ENCODE measurements at regions not wholly inside any gene's neighbourhood (a gene's known extent, or its start where the extent isn't known, plus 50 kb on each side); places are given as distances from the start of the nearest gene placed in this dataset.

DNA sequence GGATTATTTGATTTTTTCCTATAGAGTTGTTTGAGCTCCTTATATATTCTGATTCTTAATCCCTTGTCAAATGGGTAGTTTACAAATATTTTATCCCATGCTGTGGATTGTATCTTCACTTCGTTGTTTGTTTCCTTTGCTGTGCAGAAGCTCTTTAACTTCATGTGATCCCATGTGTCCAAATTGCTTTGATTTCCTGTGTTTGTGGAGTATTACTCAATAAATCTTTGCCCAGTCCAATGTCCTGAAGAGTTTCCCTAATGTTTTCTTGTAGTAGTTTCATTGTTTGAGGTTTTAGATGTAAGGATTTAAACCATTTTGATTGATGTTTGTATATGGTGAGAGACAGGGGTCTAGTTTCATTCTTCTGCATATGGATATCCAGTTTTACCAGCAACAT lies 143.7 kb upstream of the HTR1E start:
- Histone ChIP-seq H3K79me1 (ENCODE audit: insufficient read depth, low read depth, low read length, poor library complexity, severe bottlenecking) (no peaks in the 10 kb centered on the region), H3K56ac (ENCODE audit: insufficient read length, low read depth, low read length) (no peak overlapping the region), H4K20me1 (ENCODE audit: control insufficient read depth, insufficient read depth, insufficient read length) (no peaks in the 10 kb centered on the region), H2BK15ac (ENCODE audit: low read depth, low read length) (no peak overlapping the region), H3K18ac (ENCODE audit: insufficient read length, low read depth, low read length) (no peak overlapping the region), H3K23me2 (ENCODE audit: insufficient read length, low read depth, low read length, poor library complexity, severe bottlenecking) (no peaks in the 10 kb centered on the region), H2BK12ac (ENCODE audit: insufficient read length, low read depth, low read length) (no peak overlapping the region), H2BK5ac (ENCODE audit: insufficient read length, low read length) (no peak overlapping the region), H3K9me3 (ENCODE audit: control insufficient read depth, low read depth, low read length) (no peaks in the 10 kb centered on the region), H4K5ac (ENCODE audit: insufficient read length, low read depth, low read length) (no peak overlapping the region), H3K4me2 (ENCODE audit: insufficient read depth, insufficient read length, low read length) (no peak overlapping the region), H3K23ac (ENCODE audit: insufficient read length, low read depth, low read length) (no peak overlapping the region), H3K79me2 (ENCODE audit: insufficient read depth, low read length) (no peaks in the 10 kb centered on the region), H3K14ac (ENCODE audit: insufficient read depth, low read length) (no peak overlapping the region), H3K4me1 (ENCODE audit: insufficient read depth, low read length) (no peaks in the 10 kb centered on the region), H4K8ac (replicated peaks; ENCODE audit: insufficient read length, low read depth, low read length) (no peak overlapping the region), H2AK5ac (ENCODE audit: insufficient read length, low read length) (no peak overlapping the region), H3K27me3 (ENCODE audit: insufficient read depth, low read length) (no peaks in the 10 kb centered on the region), H4K91ac (ENCODE audit: insufficient read length, low read depth, low read length) (no peak overlapping the region), H2BK120ac (ENCODE audit: low read depth, low read length, poor library complexity, severe bottlenecking) (no peak overlapping the region), H3K9ac (ENCODE audit: extremely low read depth, insufficient read length, low read length) (no peak overlapping the region), H3K27ac (ENCODE audit: insufficient read length, low read depth, low read length) (no peak overlapping the region), H3K4ac (ENCODE audit: low read depth, low read length) (no peak overlapping the region), H3T11ph (ENCODE audit: low read length) (no peak overlapping the region), H2AFZ (ENCODE audit: low read length) (no peak overlapping the region), H2BK20ac (ENCODE audit: low read depth, low read length, poor library complexity, severe bottlenecking) (no peak overlapping the region)
- H3K4me3 Mint-ChIP-seq, result no peak overlapping the region
- no peak for DNase-seq
- no peaks in the 10 kb centered on the region for H3K4me1 Mint-ChIP-seq
- H3K27ac Mint-ChIP-seq, result no peak overlapping the region
- WGBS (ENCODE audit: extremely low coverage, insufficient read length, low lambda C conversion rate), result no CpG with 5 or more reads among the region's 1 CpG
- TF ChIP-seq, protein P1, sequence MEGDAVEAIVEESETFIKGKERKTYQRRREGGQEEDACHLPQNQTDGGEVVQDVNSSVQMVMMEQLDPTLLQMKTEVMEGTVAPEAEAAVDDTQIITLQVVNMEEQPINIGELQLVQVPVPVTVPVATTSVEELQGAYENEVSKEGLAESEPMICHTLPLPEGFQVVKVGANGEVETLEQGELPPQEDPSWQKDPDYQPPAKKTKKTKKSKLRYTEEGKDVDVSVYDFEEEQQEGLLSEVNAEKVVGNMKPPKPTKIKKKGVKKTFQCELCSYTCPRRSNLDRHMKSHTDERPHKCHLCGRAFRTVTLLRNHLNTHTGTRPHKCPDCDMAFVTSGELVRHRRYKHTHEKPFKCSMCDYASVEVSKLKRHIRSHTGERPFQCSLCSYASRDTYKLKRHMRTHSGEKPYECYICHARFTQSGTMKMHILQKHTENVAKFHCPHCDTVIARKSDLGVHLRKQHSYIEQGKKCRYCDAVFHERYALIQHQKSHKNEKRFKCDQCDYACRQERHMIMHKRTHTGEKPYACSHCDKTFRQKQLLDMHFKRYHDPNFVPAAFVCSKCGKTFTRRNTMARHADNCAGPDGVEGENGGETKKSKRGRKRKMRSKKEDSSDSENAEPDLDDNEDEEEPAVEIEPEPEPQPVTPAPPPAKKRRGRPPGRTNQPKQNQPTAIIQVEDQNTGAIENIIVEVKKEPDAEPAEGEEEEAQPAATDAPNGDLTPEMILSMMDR (conservative IDR thresholded peaks at IDR 0.05), result no peak
- H3K9me3 Mint-ChIP-seq, result 0 out of 5 replicates have a peak, but pooled peaks cover 0 to 3% of the 10 kb centered on the region in 2 experiments
- peaks cover 0 to 6% (median 3%) of the 10 kb centered on the region in 3 experiments; a peak in 2 of 7 replicates for H3K36me3 Mint-ChIP-seq (ENCODE audit: insufficient read depth in 1 of 3, low read depth in 3 of 3)
- H3K27me3 Mint-ChIP-seq (ENCODE audit: low read depth), result no peaks in the 10 kb centered on the region
